ENCODE measurements at regions not wholly inside any gene's neighbourhood (a gene's known extent, or its start where the extent isn't known, plus 50 kb on each side); places are given as distances from the start of the nearest gene placed in this dataset.

GRCh38 chr16:64486561-64486960 is 635.3 kb downstream of the CDH11 start:
- Mint-ChIP-seq H3K9me3 (peaks cover 5 to 8% of the 10 kb centered on the region in 2 donors), H3K4me3 (no peak overlapping the region), H3K36me3 (no peaks in the 10 kb centered on the region), H3K27me3 (no peaks in the 10 kb centered on the region), H3K4me1 (no peaks in the 10 kb centered on the region), H3K27ac (no peak overlapping the region)
- ATAC-seq (replicated peaks) (no peak), DNase-seq (no peak)

- Mint-ChIP-seq H3K27ac (no peak overlapping the region), H3K27me3 (no peaks in the 10 kb centered on the region), H3K9me3 (peaks cover 0 to 2% of the 10 kb centered on the region in 2 donors), H3K36me3 (no peaks in the 10 kb centered on the region), H3K4me3 (no peak overlapping the region), H3K4me1 (no peaks in the 10 kb centered on the region)
- DNase-seq: no peak
- ATAC-seq (replicated peaks): no peak
These were observed 640.4 kb downstream of the CDH11 start for GRCh38 chr16:64481497-64481896.

GRCh38 chr16:64478252-64478906 is 643.5 kb downstream of the CDH11 start:
- H3K4me3 Mint-ChIP-seq: no peak overlapping the region
- H3K4me1 Mint-ChIP-seq: no peaks in the 10 kb centered on the region
- no peaks in the 10 kb centered on the region for H3K36me3 Mint-ChIP-seq
- H3K27ac Mint-ChIP-seq: no peak overlapping the region
- no peaks in the 10 kb centered on the region for H3K27me3 Mint-ChIP-seq
- ATAC-seq (replicated peaks): no peak
- peaks cover 0 to 2% of the 10 kb centered on the region in 2 donors for H3K9me3 Mint-ChIP-seq
- DNase-seq: no peak

GRCh38 chr16:64475627-64476351 is 646.1 kb downstream of the CDH11 start:
- no peaks in the 10 kb centered on the region for H3K4me1 Mint-ChIP-seq
- H3K27me3 Mint-ChIP-seq: no peaks in the 10 kb centered on the region
- no peak overlapping the region for H3K4me3 Mint-ChIP-seq
- no peak overlapping the region for H3K27ac Mint-ChIP-seq
- H3K9me3 Mint-ChIP-seq: peaks cover 0 to 2% of the 10 kb centered on the region in 2 donors
- ATAC-seq (replicated peaks) (no peak), DNase-seq (no peak)
- no peaks in the 10 kb centered on the region for H3K36me3 Mint-ChIP-seq

- ATAC-seq (replicated peaks): no peak
- no peak for DNase-seq
- H3K4me1 Mint-ChIP-seq: no peaks in the 10 kb centered on the region
- no peak overlapping the region for H3K4me3 Mint-ChIP-seq
- no peak overlapping the region for H3K27ac Mint-ChIP-seq
- H3K9me3 Mint-ChIP-seq: peaks cover 0 to 3% of the 10 kb centered on the region in 2 donors
- no peaks in the 10 kb centered on the region for H3K36me3 Mint-ChIP-seq
- no peaks in the 10 kb centered on the region for H3K27me3 Mint-ChIP-seq
These were observed 650.9 kb downstream of the CDH11 start for GRCh38 chr16:64470916-64471315.

- no peak overlapping the region for H3K27ac Mint-ChIP-seq
- H3K27me3 Mint-ChIP-seq: no peaks in the 10 kb centered on the region
- peaks cover 0 to 4% of the 10 kb centered on the region in 2 donors for H3K9me3 Mint-ChIP-seq
- no peaks in the 10 kb centered on the region for H3K4me1 Mint-ChIP-seq
- no peak for DNase-seq
- no peak overlapping the region for H3K4me3 Mint-ChIP-seq
- H3K36me3 Mint-ChIP-seq: no peaks in the 10 kb centered on the region
- ATAC-seq (replicated peaks): no peak
These were observed 651.8 kb downstream of the CDH11 start for GRCh38 chr16:64469906-64470702.

GRCh38 chr16:64469351-64469750 is 652.5 kb downstream of the CDH11 start:
- Mint-ChIP-seq H3K27ac (no peak overlapping the region), H3K27me3 (no peaks in the 10 kb centered on the region), H3K4me3 (no peak overlapping the region), H3K36me3 (no peaks in the 10 kb centered on the region), H3K9me3 (peaks cover 0 to 6% of the 10 kb centered on the region in 2 donors), H3K4me1 (no peaks in the 10 kb centered on the region)
- ATAC-seq (replicated peaks) (no peak), DNase-seq (no peak)

GRCh38 chr16:64468515-64469090 is 653.3 kb downstream of the CDH11 start:
- no peaks in the 10 kb centered on the region for H3K27me3 Mint-ChIP-seq
- ATAC-seq (replicated peaks) (no peak), DNase-seq (no peak)
- no peaks in the 10 kb centered on the region for H3K36me3 Mint-ChIP-seq
- H3K27ac Mint-ChIP-seq: no peak overlapping the region
- peaks cover 0 to 6% of the 10 kb centered on the region in 2 donors for H3K9me3 Mint-ChIP-seq
- no peaks in the 10 kb centered on the region for H3K4me1 Mint-ChIP-seq
- no peak overlapping the region for H3K4me3 Mint-ChIP-seq

GRCh38 chr16:64459821-64460220 is 662.0 kb downstream of the CDH11 start:
- no peaks in the 10 kb centered on the region for H3K36me3 Mint-ChIP-seq
- H3K4me3 Mint-ChIP-seq: no peak overlapping the region
- H3K27ac Mint-ChIP-seq: no peak overlapping the region
- peaks cover 5 to 16% of the 10 kb centered on the region in 2 donors for H3K9me3 Mint-ChIP-seq
- DNase-seq (no peak), ATAC-seq (replicated peaks) (no peak)
- H3K4me1 Mint-ChIP-seq: no peaks in the 10 kb centered on the region
- H3K27me3 Mint-ChIP-seq: no peaks in the 10 kb centered on the region

GRCh38 chr16:64459402-64459801 is 662.5 kb downstream of the CDH11 start:
- H3K36me3 Mint-ChIP-seq: no peaks in the 10 kb centered on the region
- H3K27me3 Mint-ChIP-seq: no peaks in the 10 kb centered on the region
- ATAC-seq (replicated peaks) (no peak), DNase-seq (no peak)
- H3K4me1 Mint-ChIP-seq: no peaks in the 10 kb centered on the region
- H3K27ac Mint-ChIP-seq: no peak overlapping the region
- no peak overlapping the region for H3K4me3 Mint-ChIP-seq
- H3K9me3 Mint-ChIP-seq: peaks cover 5 to 16% of the 10 kb centered on the region in 2 donors

GRCh38 chr16:64455275-64455674 is 666.6 kb downstream of the CDH11 start:
- no peak for ATAC-seq (replicated peaks)
- Mint-ChIP-seq H3K27me3 (no peaks in the 10 kb centered on the region), H3K27ac (no peak overlapping the region), H3K36me3 (no peaks in the 10 kb centered on the region), H3K4me3 (no peak overlapping the region), H3K9me3 (peaks cover 3 to 9% of the 10 kb centered on the region in 2 donors), H3K4me1 (no peaks in the 10 kb centered on the region)
- DNase-seq: no peak

GRCh38 chr16:64453646-64454045 is 668.2 kb downstream of the CDH11 start:
- Mint-ChIP-seq H3K27ac (no peak overlapping the region), H3K9me3 (peaks cover 0 to 8% of the 10 kb centered on the region in 2 donors), H3K36me3 (no peaks in the 10 kb centered on the region), H3K4me1 (no peaks in the 10 kb centered on the region), H3K4me3 (no peak overlapping the region), H3K27me3 (no peaks in the 10 kb centered on the region)
- DNase-seq (no peak), ATAC-seq (replicated peaks) (no peak)

GRCh38 chr16:64452446-64452845 is 669.4 kb downstream of the CDH11 start:
- no peaks in the 10 kb centered on the region for H3K36me3 Mint-ChIP-seq
- H3K4me1 Mint-ChIP-seq: no peaks in the 10 kb centered on the region
- ATAC-seq (replicated peaks) (no peak), DNase-seq (no peak)
- no peak overlapping the region for H3K4me3 Mint-ChIP-seq
- H3K27me3 Mint-ChIP-seq: no peaks in the 10 kb centered on the region
- H3K27ac Mint-ChIP-seq: no peak overlapping the region
- H3K9me3 Mint-ChIP-seq: peaks cover under 1 to 11% of the 10 kb centered on the region in 2 donors

GRCh38 chr16:64450177-64450576 is 671.7 kb downstream of the CDH11 start:
- no peaks in the 10 kb centered on the region for H3K36me3 Mint-ChIP-seq
- no peaks in the 10 kb centered on the region for H3K27me3 Mint-ChIP-seq
- H3K27ac Mint-ChIP-seq: no peak overlapping the region
- ATAC-seq (replicated peaks) (no peak), DNase-seq (no peak)
- peaks cover 1 to 10% of the 10 kb centered on the region in 2 donors for H3K9me3 Mint-ChIP-seq
- H3K4me3 Mint-ChIP-seq: no peak overlapping the region
- H3K4me1 Mint-ChIP-seq: no peaks in the 10 kb centered on the region
